ENCODE measurements at regions not wholly inside any gene's neighbourhood (a gene's known extent, or its start where the extent isn't known, plus 50 kb on each side); places are given as distances from the start of the nearest gene placed in this dataset.

DNA sequence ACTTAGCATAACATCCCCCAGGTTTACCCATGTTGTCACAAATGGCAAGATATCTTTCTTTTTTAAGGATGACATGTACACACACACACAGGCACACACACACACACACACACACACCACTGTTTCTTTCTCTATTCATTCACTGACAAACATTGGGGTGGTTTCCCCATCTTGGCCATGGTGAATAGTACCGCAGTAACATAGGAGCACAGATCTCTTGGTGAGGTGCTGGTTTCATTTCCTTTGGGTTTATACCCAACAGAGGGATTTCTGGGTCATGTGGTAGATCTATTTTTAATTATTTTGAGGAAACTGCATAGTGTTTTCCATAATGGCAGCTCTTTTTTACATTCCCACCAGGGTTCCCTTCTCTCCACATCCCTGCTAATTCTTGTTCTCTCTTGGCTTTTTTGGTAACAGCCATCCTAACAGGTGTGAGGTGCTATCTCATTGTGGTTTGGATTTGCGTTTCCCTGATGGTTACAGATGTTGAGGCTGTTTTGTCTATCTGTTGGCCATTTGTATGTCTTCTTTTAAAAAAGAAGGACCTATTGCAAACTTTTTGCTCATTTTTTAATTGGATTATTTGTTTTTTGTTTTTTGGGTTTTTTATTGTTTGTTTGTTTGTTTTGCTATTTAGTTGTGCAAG lies 251.7 kb upstream of the IRS2 start:
- intact Hi-C loops (cut with DNase I; ENCODE audit: low total_unique reads) = no loop called here
- no peak for TF ChIP-seq POLR2A (IDR thresholded peaks at IDR 0.05)
- TF ChIP-seq, protein P1, sequence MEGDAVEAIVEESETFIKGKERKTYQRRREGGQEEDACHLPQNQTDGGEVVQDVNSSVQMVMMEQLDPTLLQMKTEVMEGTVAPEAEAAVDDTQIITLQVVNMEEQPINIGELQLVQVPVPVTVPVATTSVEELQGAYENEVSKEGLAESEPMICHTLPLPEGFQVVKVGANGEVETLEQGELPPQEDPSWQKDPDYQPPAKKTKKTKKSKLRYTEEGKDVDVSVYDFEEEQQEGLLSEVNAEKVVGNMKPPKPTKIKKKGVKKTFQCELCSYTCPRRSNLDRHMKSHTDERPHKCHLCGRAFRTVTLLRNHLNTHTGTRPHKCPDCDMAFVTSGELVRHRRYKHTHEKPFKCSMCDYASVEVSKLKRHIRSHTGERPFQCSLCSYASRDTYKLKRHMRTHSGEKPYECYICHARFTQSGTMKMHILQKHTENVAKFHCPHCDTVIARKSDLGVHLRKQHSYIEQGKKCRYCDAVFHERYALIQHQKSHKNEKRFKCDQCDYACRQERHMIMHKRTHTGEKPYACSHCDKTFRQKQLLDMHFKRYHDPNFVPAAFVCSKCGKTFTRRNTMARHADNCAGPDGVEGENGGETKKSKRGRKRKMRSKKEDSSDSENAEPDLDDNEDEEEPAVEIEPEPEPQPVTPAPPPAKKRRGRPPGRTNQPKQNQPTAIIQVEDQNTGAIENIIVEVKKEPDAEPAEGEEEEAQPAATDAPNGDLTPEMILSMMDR (IDR thresholded peaks at IDR 0.05 in 8 of 11, conservative IDR thresholded peaks at IDR 0.05 in 3 of 11) = no peak
- H3K9me3 ChIP-seq = no peaks in the 10 kb centered on the region
- WGBS, 5 donors = 60 to 65% (median 61%) methylated on average over 2 of the region's 2 CpGs
- H3K4me3 ChIP-seq = no peak overlapping the region
- H3K4me1 ChIP-seq = no peaks in the 10 kb centered on the region
- DNase-seq = no peak
- no peaks in the 10 kb centered on the region for H3K36me3 ChIP-seq
- no peak overlapping the region for H3K27ac ChIP-seq
- peaks cover 0 to 14% (median 0%) of the 10 kb centered on the region in 7 donors for H3K27me3 ChIP-seq (replicated peaks in 1 of 7)

DNA sequence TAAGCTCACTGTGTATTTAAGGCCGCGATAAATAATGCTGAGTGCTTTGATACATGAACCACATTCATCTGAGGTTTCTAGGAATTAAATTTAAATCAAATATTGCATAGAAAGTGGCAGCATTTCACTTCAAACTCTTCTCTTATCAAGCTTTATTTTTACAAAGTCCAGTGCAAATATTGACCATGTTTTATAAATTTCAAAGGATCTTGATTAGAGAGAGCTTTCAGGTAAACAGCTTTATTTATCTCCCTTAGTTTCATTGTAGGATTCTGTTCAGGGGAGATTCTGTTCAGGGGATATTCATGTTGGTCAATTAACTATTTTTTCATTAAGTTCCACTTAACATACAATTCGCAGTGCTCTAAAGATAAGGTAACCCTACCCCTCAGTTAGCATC lies 249.7 kb upstream of the IRS2 start:
- no peaks in the 10 kb centered on the region for H3K9me3 ChIP-seq
- no peak overlapping the region for H3K4me3 ChIP-seq
- 87 to 96% (median 93%) methylated on average over 3 of the region's 3 CpGs for WGBS, 5 donors
- TF ChIP-seq, protein P1 (IDR thresholded peaks at IDR 0.05 in 8 of 11, conservative IDR thresholded peaks at IDR 0.05 in 3 of 11) = no peak
- TF ChIP-seq POLR2A (IDR thresholded peaks at IDR 0.05) (no peak), POLR2AphosphoS5 (IDR thresholded peaks at IDR 0.05) (no peak)
- DNase-seq = no peak
- intact Hi-C loops (cut with DNase I; ENCODE audit: low total_unique reads) = no loop called here
- H3K4me1 ChIP-seq = no peaks in the 10 kb centered on the region
- H3K27ac ChIP-seq = no peak overlapping the region
- H3K36me3 ChIP-seq = no peaks in the 10 kb centered on the region
- H3K27me3 ChIP-seq (replicated peaks in 1 of 7) = peaks cover 0 to 14% (median 0%) of the 10 kb centered on the region in 7 donors

DNA sequence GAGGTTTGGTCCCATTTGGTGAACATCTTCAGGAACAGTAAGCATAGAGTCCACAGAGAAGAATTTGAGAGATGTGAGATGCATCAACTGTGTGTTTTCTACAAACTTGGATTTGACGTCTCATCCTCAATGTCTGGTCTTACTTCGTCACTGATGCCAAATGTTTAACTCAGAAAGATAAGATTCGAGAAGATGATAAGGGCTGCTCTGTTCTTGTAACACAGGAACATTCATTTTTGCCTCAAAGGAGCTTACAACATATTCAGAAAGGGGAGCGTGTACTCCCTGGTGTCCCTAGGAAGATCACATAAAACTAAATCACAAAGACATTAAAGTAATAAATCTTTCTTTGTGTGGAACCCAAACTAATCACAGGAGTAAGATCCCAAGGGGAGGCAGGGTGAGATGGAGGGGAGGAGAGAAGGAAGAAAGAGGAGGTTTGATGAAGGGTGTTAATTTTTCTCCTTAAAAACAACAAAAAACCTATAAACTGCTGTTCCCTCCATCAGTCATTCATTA lies 247.7 kb upstream of the IRS2 start:
- H3K4me1 ChIP-seq = no peaks in the 10 kb centered on the region
- H3K27ac ChIP-seq = no peak overlapping the region
- H3K9me3 ChIP-seq = no peaks in the 10 kb centered on the region
- no peak overlapping the region for H3K4me3 ChIP-seq
- TF ChIP-seq, protein P1 (IDR thresholded peaks at IDR 0.05 in 8 of 11, conservative IDR thresholded peaks at IDR 0.05 in 3 of 11) = no peak
- no peak for TF ChIP-seq POLR2AphosphoS5 (IDR thresholded peaks at IDR 0.05)
- TF ChIP-seq POLR2A (IDR thresholded peaks at IDR 0.05) = no peak
- 79 to 89% (median 85%) methylated on average over 4 of the region's 4 CpGs for WGBS, 5 donors
- H3K36me3 ChIP-seq = no peaks in the 10 kb centered on the region
- intact Hi-C loops (cut with DNase I; ENCODE audit: low total_unique reads) = no loop called here
- H3K27me3 ChIP-seq (replicated peaks in 1 of 7) = peaks cover 0 to 14% (median 0%) of the 10 kb centered on the region in 7 donors
- DNase-seq = no peak

DNA sequence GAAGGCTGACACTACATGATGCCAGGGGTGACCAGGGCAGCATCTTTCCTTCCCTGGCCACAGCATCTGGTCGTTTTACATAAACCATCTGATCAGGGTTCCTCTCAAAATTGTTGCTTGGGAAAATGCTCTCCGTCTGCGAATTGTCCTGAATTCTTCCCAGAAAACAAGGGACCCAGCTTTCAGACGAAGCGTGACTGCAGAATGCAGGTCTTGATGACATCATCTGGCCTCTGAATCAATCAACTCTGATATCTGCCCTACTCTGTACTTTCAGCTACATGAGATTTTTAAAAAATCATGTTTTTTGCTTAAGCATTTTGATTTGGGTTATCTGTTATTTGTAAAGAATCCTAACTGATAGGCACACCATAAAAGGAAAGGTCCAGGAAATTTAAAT lies 246.6 kb upstream of the IRS2 start:
- no peaks in the 10 kb centered on the region for H3K4me1 ChIP-seq
- no peak for DNase-seq
- H3K36me3 ChIP-seq = no peaks in the 10 kb centered on the region
- intact Hi-C loops (cut with DNase I; ENCODE audit: low total_unique reads) = no loop called here
- H3K27ac ChIP-seq = no peak overlapping the region
- H3K4me3 ChIP-seq = no peak overlapping the region
- no peak for TF ChIP-seq POLR2AphosphoS5 (IDR thresholded peaks at IDR 0.05)
- TF ChIP-seq POLR2A (IDR thresholded peaks at IDR 0.05) = no peak
- TF ChIP-seq, protein P1 (IDR thresholded peaks at IDR 0.05 in 8 of 11, conservative IDR thresholded peaks at IDR 0.05 in 3 of 11) = no peak
- no peaks in the 10 kb centered on the region for H3K9me3 ChIP-seq
- peaks cover 0 to 6% (median 0%) of the 10 kb centered on the region in 7 donors for H3K27me3 ChIP-seq (replicated peaks in 1 of 7)
- WGBS, 5 donors = 64 to 71% (median 67%) methylated on average over 5 of the region's 5 CpGs
